ENCODE measurements at regions not wholly inside any gene's neighbourhood (a gene's known extent, or its start where the extent isn't known, plus 50 kb on each side); places are given as distances from the start of the nearest gene placed in this dataset.
A peak's percentile ranks its signal among the peaks of the same experiment; 100 is the strongest.

GRCh38 chr11:70522593-70523311 lies 124.4 kb downstream of the CTTN start:
- DNase-seq, result peak; percentile 35

- DNase-seq, result no peak
Observed at GRCh38 chr11:70523384-70524095, 125.2 kb downstream of the CTTN start.

- no peak for DNase-seq
Observed at GRCh38 chr11:70524096-70524922, 126.0 kb downstream of the CTTN start.

- DNase-seq, result no peak
Observed at GRCh38 chr11:70525006-70525405, 126.7 kb downstream of the CTTN start.

- no peak for DNase-seq
Observed at GRCh38 chr11:70525466-70525865, 127.1 kb downstream of the CTTN start.

- no peak for DNase-seq
Observed at GRCh38 chr11:70526116-70527045, 128.1 kb downstream of the CTTN start.

- no peak for DNase-seq
Observed at GRCh38 chr11:70527046-70527395, 128.7 kb downstream of the CTTN start.

GRCh38 chr11:70527429-70528045 lies 129.2 kb downstream of the CTTN start:
- no peak for DNase-seq

GRCh38 chr11:70528046-70528793 lies 129.9 kb downstream of the CTTN start:
- no peak for DNase-seq

- DNase-seq, result no peak
Observed at GRCh38 chr11:70528794-70529580, 130.7 kb downstream of the CTTN start.

- no peak for DNase-seq
Observed at GRCh38 chr11:70530010-70530409, 131.7 kb downstream of the CTTN start.

GRCh38 chr11:70530629-70531185 lies 132.4 kb downstream of the CTTN start:
- DNase-seq, result no peak

GRCh38 chr11:70531281-70532065 lies 133.1 kb downstream of the CTTN start:
- no peak for DNase-seq

- no peak for DNase-seq
Observed at GRCh38 chr11:70532066-70532440, 133.7 kb downstream of the CTTN start.

GRCh38 chr11:70532731-70533130 lies 134.4 kb downstream of the CTTN start:
- DNase-seq, result no peak

- no peak for DNase-seq
Observed at GRCh38 chr11:70535191-70535971, 137.1 kb downstream of the CTTN start.

GRCh38 chr11:70536051-70536877 lies 137.9 kb downstream of the CTTN start:
- DNase-seq, result no peak
